NCI-H2171 treated with DMSO at 0.1 percent for 48 hours (cell line): ENCODE measurements at regions not wholly inside any gene's neighbourhood (a gene's known extent, or its start where the extent isn't known, plus 50 kb on each side); places are given as distances from the start of the nearest gene placed in this dataset.
"Not testable (repeated sequence)": the region's sequence is repeated elsewhere in the genome, so short reads cannot be mapped to it uniquely, and the experiment has no call there.

Experiments used
- DNase-seq: peaks from one replicate; lab custom pipeline; 2025; lab: John Stamatoyannopoulos, UW

DNA sequence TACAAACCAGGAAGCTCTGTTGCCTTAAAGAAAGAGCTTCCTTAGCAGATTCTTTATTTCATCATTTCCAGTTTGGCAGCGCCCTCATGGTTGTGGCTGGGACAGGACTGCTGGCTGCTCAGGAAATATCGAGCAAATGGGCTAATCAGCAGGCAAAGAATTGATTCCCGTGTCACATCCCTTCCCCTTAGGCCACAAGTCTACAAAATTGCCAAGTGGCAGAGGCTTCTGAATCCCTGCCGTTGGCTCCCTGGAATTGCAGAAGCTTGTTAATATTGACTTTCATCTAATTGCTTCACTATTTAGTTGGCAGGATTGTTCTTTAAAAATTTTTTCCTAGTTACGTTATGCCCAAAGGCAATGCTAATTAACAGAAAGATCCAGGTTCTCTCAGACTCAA is 456.3 kb upstream of the ERCC4 start:
- DNase-seq = no peak

DNA sequence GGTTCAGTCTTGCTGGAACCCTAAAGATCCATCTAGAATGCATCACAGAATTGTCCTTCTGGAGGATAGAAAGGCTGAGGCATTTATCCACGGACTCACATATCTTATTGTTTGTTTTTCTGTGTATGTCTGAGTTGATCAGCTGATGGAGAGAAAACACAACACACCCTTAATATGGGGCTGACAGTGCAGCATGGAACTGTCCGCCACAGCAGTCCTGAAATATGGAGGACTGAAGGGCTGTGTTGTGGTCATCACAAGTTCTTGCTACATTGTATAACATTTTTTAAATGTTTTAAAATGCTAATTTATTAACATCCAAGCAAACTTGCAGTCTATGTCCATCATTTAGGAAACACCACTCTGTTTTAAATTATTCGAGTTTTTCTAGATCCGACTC is 448.9 kb upstream of the ERCC4 start:
- no peak for DNase-seq

DNA sequence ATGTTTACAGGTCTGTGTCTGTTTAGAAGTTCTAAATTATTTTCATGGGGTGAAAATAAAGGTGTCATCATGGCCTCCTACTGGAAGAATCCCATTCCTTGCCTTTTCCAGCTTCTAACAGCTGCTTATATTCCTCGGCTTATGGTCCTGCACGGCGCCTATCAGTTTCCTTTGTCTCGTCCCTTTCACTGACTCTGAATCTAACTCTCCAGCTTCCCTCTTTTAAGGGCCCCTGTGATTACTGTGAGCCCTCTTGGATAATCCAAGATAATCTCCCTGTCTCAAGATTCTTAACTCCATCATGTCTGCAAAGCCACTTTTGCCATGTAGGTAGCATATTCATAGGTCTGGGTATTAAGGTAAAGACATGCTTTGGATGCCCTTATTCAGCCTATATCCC is 441.0 kb upstream of the ERCC4 start:
- no peak for DNase-seq

DNA sequence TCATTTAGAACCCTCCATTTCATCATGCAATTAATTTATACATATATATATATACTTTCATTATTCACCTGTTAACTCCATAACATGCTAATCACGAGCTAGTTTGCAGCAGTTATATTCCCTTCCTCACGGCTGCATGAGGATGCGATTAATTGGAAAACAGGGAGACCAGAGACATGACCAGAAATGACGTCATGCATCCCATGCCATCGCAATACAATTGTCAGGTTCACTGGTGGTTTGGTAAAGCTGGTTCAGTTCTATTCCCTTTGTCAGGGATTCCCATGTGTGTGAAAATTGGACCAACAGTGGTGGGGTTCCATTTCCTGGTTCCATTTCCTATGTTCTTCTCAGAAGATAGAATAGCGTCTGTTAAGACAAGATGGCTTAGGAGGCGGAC is 440.4 kb upstream of the ERCC4 start:
- no peak for DNase-seq

DNA sequence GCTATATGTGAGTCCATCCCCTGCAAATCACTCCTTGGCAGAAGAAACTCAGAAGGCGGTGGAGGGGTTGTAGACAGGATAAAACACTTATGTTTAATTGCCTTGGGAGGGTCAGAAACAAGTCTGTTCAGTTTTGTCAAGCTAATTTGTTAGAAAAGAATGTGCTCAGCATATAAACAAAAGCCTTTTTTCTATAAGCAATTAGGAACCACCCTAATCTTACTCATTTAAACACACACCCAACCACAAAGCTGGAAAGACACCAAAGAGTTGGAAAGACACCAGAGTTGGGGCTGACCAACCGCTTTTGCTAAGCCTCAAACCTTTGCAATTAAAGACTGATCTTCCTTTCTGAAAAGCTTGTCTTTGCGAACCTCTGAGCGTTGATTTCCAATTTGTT is 439.2 kb upstream of the ERCC4 start:
- DNase-seq = no peak

DNA sequence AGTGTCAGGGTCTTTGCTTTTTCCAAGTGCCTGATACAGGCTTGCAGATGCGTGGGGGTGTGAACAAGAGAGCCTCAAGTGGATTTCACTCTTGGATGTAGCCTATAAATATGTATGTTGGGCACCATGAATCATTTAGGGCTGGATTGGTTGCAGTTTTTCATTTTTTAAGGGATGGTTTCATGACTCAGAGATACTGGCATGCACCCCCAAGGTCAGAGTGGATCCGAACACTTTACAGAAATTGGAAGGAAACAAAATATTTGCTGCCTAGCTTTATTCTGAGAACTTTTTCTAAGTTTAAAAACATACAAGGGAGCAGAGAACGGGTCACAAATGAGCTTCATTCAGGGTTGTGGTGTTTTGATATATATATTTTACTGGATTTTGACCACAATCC is 436.8 kb upstream of the ERCC4 start:
- DNase-seq = no peak

DNA sequence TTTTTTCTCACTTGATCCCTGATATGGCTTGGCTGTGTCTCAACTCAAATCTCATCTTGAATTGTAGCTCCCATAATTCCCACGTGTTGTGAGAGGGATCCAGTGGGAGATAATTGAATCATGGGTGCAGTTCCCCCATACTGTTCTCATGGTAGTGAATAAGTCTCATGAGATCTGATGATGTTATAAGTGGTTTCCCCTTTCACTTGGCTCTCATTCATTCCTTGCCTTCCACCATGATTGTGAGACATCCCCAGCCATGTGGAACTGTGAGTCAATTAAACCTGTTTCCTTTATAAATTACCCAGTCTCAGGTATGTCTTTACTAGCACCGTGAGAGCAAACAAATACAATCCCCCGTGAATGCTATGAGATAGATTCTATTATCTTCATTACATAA is 430.5 kb upstream of the ERCC4 start:
- DNase-seq = not testable (repeated sequence)

DNA sequence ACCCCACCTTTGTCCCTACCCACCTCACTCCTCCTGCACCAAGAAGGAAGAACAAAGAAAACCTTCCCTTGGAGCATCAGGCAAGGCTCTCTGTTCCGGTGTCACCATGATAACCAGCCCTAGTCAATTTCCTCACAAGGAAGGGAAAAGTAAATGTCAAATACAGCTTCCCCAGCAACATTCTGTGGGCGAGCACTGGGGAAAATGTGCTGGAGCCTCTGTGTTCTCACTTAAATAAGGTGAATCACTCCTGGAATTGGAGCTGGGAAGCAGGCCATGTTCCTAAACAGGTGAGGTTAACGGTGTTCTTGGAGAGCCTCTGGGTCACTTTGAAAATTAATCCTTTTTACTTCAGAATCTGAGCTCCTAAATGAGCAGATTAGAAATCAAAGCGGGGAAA is 427.9 kb upstream of the ERCC4 start:
- no peak for DNase-seq

DNA sequence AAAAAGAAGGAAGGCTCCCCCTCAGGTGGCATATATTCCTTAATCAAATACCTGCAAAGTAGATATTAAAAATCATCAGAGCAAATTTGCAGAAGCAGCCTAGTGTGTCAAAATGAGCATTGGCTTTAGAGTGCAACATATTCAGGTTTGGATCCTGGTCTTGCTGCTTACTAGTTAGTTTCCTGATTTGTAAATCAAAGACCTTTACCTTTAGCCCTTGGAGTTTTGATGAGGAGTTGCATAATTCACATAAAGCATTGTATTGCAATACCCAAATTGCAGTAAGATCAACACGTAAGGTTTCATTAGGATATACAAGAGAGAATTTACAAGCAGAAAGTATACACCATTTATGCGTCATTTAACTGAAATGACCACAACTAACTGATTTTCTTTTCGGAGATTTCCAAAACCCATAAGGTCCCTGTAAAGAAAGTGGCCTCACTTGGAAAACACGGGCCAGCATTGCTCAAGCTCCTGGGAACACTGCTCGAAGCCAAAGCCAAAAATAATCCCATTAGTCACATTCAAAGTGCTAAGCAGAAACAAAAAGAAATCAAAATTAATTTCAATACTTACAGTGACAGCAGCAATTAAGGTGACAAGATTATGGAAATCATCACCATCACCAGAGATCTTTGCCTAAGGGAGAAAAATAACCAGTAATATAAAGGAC is 415.9 kb upstream of the ERCC4 start:
- no peak for DNase-seq

DNA sequence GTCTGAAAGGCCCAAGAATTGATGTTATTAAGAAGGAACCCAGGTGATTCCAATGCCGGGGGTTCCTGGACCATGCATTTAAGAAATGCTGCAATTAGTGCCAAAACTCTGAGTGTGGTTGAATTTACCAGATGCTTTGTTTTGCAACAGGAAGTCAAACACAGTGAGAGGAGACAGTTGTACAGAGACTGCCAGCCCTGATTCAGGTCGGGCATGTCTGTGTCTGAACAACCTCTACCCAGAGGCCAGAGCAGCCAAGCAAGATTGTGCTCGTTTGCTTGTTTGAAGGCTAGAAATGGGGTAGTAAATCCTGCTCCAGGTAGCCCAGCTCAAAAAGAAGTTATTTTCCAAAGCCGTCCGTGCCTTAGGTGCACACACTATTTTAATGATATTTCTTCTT is 412.4 kb upstream of the ERCC4 start:
- DNase-seq = no peak

DNA sequence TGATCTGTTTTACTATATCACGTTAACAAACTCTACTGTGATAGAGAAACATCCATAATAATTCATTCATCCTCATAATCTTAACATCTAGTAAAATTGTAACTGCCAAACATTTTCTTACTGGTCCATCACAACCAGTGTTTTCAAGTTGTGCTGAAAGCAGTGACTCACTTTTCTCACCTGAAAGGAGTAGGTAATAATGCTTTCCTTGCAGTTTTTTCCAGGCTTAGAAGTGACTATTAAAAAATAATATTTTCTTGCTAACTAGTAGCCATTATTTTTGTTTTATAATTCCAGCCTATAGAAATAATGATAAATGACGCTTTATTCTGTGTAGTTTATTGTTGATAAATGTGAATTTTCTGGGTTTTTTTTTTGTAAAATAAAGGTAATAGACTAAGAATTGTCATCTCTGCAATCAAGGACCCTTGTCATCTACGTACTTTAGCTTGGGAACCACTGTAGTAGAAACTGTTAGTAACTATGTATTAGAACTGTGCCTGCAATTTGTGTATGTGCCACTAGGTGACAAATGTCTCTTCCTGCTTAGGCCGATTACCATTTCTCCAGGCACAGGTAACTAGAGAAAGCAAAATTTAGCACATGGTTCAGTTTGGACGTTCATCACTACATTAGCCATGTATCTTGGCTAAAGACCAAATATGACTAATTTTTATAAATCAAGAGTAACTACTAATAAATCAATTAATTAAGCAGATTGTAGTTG is 409.4 kb upstream of the ERCC4 start:
- peak; percentile 2 for DNase-seq

DNA sequence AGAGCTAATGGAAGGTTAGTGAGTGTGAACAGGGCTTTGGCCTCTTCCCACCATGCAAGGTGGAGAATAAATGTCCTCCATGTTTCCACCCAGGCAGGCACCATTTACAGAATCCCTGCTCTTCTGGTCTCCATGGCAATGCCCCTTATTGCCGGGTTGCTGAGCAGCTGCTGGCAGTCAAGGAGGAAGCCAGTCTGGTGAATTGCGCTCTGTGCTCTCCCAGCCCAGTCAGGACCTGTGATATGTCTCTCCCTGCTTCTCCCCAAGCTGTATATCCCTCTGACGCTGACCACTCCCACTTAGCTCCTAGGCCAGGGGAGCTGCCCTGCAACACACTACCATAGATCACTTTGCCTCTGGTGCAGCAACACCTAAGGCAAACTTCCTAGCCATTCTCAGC is 402.1 kb upstream of the ERCC4 start:
- DNase-seq = peak; percentile 53

DNA sequence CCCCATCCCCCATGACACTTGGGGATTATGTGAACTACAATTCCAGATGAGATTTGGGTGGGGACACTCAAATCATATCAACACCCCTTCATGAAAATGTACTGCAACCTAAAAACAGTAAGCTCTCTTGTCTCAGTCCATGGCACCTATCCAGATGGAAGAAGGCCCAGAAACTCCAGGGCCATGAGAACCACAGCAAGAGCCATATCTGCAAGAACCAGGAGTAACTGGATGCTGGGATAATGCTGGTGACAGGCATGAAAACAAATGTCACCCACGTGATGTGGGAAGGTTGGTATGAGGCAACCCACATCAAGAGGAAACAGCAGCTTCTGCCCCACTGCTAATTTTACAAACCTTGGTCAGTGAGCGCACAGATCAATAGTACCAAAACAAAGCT is 400.1 kb upstream of the ERCC4 start:
- no peak for DNase-seq

DNA sequence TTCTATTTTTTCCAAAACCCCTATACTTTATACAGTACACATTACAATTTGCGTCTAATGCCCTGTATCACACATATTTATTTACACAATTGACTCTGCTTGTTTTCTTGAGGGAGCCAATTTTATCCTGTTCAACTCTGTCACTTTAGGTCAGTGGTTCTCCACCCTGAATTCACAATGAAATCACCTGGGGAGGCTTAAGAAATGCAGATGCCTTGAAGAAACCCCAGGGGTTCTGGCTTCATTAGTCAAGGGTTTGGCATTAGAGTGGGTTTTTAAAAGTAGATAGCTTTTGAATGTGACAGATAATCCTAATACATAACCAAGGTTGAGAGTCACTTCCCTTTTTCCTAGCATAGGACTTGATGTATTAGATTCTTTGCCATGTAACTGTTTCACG is 398.6 kb upstream of the ERCC4 start:
- DNase-seq = no peak

DNA sequence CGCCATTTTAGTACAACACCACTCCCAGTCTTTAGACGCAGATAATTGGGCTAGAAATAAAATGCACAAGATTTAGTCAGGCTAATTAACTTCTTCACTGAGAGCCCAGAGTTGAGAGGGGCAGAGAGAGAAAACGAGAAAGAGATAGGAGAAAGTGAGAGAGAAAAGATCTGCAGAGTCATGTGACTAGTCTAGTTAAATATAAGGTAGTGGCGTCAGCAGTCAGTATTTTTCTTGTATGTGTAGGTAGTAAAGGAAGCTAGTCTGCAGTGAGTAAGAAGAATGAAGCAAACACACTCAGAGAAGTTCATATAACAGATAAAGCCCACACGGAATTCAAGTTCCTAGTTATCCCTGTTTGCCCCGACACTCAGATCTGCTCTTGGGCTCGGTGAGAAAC is 392.6 kb upstream of the ERCC4 start:
- DNase-seq = no peak

DNA sequence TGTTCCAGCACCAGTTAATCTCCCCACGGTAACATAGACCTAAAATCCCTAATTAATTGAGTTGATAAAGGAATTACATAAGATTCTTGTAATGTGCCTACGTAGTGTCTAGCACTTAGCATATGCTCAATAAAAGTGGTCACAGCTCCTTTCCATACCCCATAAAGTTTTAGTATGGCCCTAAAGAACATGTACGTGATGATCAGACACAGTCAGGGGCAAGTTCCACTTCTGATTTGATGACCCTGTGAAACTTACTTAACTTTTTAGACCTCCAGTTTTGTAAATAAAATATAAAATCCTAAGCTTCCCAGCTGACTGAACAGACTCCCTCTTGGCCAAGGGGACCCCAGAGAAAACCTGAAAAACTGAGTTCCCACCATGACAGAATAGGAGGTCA is 391.3 kb upstream of the ERCC4 start:
- no peak for DNase-seq

DNA sequence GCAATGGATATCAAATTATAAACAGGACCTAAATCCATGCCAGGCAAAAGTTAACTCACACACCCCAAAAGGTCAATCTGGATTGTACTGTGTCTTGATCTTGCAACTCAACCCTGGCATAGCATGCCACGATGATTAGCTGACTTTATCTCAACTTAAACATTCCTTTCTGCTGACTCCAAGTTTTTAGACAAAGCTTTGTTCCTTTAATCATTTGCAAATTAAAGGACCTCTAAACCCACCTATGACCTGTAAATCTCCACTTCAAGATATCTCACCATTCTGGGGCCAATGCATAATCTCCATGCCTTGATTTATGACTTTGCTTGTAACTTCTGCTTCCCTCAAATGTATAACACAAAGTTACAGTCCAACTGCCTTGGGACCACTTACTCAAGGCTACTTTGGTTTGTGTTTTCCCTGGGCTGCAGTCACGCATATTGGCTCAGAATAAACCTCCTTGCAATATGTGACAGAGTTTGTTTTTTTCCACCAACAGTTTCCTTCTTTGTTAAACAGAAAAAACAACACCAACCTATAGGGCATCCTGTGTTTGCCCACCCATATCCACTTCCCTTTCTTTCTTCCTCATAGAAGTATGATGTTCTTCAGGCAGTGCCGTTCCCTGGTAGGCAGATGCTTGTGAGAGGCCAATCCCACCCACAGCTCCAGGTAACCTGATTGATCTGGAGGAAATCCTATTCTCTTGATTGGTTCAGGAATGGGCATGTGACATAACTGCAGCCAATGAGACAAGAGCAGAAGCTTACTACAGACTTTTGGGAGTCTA is 390.6 kb upstream of the ERCC4 start:
- no peak for DNase-seq

DNA sequence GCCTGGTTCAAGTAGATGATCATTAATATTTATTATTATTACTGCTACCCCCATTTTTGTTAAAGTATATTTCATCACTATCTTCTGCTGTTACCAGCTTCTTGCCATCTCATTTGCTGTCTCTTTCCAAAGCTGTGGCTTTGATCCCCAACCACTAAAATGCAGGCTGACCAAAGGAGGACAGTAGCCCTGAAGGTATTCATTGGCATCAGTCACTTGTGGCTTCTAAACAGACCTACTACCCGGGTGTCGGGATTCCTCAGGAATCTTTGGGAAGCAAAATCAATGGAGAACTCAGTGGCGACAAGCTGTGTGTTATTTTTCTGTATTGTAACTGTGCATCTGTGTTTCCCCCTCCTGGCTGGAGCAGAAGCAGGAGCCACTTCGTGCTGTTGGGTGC is 379.2 kb upstream of the ERCC4 start:
- DNase-seq = no peak

DNA sequence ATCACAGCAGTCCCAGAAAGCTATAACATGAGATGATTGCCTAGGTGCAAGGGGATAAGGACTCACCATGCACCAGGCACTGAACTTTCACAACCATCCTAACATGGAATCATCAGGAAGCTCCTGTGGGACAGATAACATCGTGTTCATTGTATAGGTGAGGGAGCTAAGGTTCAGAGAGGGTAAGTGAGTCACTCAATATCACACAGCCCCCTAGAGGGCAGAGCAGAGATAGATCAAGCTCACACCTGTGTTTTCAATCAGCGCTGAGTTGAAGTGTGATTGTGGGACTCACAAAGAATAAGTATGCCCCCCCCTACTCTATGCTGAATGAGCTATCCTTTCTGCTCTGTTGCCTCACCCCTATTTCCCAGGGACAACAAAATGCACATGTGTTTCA is 377.7 kb upstream of the ERCC4 start:
- no peak for DNase-seq

DNA sequence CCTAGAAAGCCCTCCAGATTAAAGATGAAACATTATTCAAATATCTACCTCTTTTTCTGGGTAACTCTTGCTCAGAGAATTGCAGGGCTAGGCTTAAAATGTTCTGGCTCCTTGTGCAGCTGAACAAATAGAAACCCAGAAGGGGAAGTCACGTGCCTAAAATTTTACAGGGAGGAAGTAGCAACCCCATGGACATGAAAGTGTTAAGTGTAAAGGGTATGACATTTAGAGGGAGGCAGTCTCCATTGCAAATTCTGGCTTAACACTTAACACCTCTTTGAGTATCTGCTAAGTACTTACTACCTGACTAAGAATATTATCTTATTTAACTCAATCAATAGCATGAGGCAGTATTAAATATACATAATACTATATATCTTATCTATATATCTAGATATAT is 376.1 kb upstream of the ERCC4 start:
- no peak for DNase-seq

DNA sequence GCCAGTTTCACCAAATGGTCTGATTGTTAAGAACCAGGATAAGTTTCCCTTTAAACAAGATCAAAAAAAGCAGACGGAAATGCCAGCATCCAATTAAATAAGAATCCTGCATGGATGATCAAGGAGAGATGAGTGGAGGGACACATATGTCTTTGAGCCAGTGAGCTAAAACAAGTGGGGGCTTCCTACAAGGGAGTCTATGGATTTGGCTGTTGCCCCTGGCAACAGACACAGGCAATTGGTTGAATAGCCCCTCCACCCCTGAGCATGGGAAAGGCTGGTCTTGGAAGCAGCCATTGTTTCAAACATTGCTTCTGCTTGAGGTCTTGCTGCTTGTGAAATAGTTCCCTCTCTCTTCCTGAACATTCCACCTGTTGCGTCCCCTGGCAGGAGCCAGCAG is 374.7 kb upstream of the ERCC4 start:
- DNase-seq = no peak

DNA sequence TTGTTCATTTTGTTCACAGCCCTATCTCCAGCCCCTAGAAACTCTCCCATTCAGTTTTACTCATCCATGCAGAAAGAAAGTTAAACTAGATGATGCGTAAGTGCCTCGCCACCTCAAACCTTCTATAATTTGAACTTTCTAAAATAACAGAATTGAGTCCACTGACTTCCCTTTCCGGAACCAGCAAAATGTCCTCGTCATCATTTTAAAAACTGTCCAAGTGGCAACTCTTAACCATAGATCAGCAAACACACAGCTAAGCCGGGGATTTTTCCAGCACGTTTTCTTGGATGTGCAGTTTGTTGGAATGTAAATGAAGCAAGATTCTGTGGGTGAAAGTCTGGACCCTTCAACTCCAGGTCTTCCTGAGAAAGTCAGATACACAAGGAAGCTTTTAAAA is 369.7 kb upstream of the ERCC4 start:
- no peak for DNase-seq
